ENCODE measurements at regions not wholly inside any gene's neighbourhood (a gene's known extent, or its start where the extent isn't known, plus 50 kb on each side); places are given as distances from the start of the nearest gene placed in this dataset.

DNA sequence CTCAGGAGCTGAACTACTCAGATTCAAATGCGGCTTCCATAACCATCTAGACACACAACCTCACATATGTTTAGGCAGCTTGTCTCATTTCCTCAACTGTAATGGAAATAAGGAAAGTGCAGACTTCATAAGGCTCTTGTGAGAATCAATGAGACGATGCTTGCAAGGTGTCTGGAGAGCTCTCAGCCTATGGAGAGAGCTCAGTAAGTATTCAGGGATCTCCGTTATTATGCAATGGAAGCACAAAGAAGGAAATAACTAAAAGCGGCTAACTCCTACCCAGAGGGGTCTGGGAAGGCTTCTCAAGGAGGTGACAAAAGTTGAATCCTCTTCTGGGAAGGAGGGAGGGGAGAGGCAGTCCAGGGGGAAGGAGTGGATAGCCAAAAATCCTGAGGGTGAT, 50.1 kb upstream of the LIPC start:
- no peak for TF ChIP-seq ZNF70 (CRISPR knock-in tag; IDR thresholded peaks at IDR 0.05)
- TF ChIP-seq OSR1 (CRISPR knock-in tag; IDR thresholded peaks at IDR 0.05) = no peak
- no peak for TF ChIP-seq ZNF8 (CRISPR knock-in tag; IDR thresholded peaks at IDR 0.05)
- no peak for TF ChIP-seq GLIS3 (CRISPR knock-in tag; IDR thresholded peaks at IDR 0.05)
- TF ChIP-seq TCF4 (CRISPR knock-in tag; IDR thresholded peaks at IDR 0.05; ENCODE audit: borderline replicate concordance) = no peak
- TF ChIP-seq BACH2 (CRISPR knock-in tag; IDR thresholded peaks at IDR 0.05; ENCODE audit: borderline replicate concordance) = no peak
- TF ChIP-seq, protein P1, sequence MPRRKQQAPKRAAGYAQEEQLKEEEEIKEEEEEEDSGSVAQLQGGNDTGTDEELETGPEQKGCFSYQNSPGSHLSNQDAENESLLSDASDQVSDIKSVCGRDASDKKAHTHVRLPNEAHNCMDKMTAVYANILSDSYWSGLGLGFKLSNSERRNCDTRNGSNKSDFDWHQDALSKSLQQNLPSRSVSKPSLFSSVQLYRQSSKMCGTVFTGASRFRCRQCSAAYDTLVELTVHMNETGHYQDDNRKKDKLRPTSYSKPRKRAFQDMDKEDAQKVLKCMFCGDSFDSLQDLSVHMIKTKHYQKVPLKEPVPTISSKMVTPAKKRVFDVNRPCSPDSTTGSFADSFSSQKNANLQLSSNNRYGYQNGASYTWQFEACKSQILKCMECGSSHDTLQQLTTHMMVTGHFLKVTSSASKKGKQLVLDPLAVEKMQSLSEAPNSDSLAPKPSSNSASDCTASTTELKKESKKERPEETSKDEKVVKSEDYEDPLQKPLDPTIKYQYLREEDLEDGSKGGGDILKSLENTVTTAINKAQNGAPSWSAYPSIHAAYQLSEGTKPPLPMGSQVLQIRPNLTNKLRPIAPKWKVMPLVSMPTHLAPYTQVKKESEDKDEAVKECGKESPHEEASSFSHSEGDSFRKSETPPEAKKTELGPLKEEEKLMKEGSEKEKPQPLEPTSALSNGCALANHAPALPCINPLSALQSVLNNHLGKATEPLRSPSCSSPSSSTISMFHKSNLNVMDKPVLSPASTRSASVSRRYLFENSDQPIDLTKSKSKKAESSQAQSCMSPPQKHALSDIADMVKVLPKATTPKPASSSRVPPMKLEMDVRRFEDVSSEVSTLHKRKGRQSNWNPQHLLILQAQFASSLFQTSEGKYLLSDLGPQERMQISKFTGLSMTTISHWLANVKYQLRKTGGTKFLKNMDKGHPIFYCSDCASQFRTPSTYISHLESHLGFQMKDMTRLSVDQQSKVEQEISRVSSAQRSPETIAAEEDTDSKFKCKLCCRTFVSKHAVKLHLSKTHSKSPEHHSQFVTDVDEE (CRISPR knock-in tag; IDR thresholded peaks at IDR 0.05) = no peak
- no peak for ATAC-seq
